22Rv1 (cell line): ENCODE measurements at regions not wholly inside any gene's neighbourhood (a gene's known extent, or its start where the extent isn't known, plus 50 kb on each side); places are given as distances from the start of the nearest gene placed in this dataset.

Experiments
- H3K27ac ChIP-seq: fragments of 450-650 bp; 2 replicates; pipeline ENCODE4 v1.5.1; 2017
- ZFX ChIP-seq: fragments of 450-650 bp; IDR thresholded peaks from 2 replicates; pipeline ENCODE4 v1.6.1; 2017; ENCODE audit warnings: antibody characterized with exemption, borderline replicate concordance
- TF ChIP-seq, protein P1 (sequence below): fragments of 450-650 bp; IDR thresholded peaks from 2 replicates; pipeline ENCODE4 v1.5.1; 2017; ENCODE audit warnings: mild to moderate bottlenecking

DNA sequence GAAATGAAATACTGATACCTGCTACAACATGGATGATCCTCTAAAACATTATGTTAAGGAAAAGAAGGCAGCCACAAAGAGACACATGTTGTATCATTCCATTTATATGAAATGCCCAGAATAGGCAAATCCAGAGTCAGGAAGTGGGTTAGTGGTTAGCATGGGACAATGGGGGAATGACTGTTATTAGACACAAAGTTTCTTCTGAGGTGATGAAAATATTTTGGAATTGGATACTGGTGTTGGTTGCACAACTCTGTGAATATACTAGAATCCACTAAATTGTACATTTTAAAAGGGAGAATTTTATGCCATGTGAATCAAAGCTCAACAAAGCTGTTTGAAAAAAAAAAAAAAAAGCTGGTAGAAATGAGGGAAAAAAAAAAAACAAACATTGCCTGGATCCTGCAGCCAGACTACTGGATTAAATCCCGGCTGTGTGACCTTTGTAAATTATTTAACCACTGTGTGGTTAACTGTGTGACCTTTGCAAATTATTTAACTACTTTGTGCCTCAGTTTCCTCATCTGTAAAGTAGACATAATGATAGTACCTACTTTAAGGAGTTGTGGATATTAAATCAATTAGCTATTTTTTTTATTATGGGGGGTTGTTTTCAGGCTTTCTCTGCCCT is 75.6 kb upstream of the PRICKLE2 start:
- no peak for TF ChIP-seq ZFX
- TF ChIP-seq, protein P1, sequence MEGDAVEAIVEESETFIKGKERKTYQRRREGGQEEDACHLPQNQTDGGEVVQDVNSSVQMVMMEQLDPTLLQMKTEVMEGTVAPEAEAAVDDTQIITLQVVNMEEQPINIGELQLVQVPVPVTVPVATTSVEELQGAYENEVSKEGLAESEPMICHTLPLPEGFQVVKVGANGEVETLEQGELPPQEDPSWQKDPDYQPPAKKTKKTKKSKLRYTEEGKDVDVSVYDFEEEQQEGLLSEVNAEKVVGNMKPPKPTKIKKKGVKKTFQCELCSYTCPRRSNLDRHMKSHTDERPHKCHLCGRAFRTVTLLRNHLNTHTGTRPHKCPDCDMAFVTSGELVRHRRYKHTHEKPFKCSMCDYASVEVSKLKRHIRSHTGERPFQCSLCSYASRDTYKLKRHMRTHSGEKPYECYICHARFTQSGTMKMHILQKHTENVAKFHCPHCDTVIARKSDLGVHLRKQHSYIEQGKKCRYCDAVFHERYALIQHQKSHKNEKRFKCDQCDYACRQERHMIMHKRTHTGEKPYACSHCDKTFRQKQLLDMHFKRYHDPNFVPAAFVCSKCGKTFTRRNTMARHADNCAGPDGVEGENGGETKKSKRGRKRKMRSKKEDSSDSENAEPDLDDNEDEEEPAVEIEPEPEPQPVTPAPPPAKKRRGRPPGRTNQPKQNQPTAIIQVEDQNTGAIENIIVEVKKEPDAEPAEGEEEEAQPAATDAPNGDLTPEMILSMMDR: no peak
- H3K27ac ChIP-seq: no peak overlapping the region

DNA sequence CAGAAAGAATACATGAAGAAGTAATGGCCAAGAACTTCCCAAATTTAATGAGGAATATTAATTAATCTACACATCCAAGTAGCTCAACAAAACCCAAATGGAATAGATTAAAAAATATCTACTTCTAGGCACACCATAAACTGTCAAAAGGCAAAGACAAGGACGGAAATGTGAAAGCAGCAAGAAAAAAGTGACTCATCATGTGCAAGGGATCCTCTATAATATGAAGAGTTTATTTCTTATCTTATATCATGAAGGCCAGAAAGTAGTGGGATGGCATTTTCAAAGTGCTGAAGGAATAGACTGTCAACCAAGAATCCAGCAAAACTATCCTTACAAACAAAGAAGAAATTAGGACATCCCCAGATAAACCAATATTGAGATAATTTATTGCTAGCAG is 73.9 kb upstream of the PRICKLE2 start:
- TF ChIP-seq, protein P1: no peak
- TF ChIP-seq ZFX: no peak
- H3K27ac ChIP-seq: no peak overlapping the region

DNA sequence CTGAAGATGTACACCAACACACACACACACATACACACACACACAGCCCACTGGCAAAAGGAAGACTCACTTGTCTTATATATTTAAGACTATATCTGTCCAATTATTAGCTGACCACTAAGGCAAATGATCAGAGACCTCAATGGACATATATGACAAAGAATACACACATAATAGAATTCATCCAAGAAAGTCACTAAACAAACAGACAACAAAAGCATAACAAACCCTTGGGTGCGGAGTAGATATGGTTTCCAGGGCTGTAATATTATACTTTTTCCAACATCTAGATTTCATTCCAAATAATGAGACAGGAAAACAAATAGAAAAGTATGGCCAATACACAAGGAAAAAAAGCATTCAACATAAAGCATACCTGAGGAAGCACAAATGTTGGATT is 72.3 kb upstream of the PRICKLE2 start:
- TF ChIP-seq ZFX: no peak
- TF ChIP-seq, protein P1: no peak
- no peak overlapping the region for H3K27ac ChIP-seq

DNA sequence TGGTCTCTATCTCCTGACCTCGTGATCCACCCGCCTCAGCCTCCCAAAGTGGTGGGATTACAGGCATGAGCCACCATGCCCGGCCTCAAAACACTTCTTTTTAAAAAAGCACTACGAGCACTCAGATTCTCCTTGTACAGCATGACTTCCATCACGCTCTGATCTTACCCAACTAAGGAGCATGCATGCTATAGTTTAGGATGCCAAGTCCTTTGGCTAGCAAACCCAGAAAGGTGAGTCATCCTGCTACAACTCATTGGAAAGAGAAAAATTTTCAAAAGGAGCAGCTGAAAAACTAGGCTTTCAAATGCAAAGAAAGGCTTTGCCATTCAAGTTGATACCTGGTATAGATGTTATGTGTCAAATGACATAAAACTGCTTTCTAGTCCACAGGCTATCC is 70.3 kb upstream of the PRICKLE2 start:
- no peak for TF ChIP-seq ZFX
- TF ChIP-seq, protein P1: no peak

DNA sequence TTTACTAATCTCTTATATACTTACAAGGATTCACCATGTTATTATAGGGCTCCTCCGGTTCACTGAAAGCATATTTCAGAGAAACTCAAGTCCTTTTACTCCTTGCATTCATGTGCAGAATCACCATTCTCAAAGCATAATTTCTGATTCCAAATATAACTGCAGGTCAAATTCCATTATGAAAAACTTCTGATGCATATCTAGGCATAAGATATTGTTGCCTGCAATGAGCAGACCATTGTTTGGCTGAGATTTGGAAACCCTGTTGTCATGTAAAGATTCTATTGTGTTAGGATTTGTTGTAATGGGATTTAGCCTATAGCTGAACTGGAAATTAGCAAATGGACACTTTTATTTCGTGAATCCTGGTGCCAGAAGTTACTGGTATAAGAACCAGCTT is 69.5 kb upstream of the PRICKLE2 start:
- TF ChIP-seq, protein P1: no peak

More for the DNA sequence above, 70.3 kb upstream of the PRICKLE2 start:
- no peak overlapping the region for H3K27ac ChIP-seq

DNA sequence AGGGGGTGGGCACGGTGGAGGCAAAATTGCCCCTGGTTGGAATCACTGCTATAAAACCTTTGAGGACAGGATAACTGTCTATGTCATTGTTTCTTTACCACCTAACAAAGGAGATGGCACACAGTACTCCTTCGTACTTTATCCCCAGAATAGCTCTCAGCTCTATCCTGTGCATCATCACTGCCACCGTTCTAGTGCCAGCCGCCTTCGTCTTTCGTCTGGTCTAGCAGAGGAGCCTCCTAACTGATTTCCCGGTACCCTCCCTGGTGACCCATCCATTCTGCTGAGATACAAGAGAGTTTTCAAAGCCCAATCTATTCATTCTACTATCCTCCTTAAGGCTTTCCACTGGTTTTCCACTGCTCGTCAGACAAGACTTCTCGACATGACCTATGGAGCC is 67.9 kb upstream of the PRICKLE2 start:
- no peak for TF ChIP-seq ZFX
- TF ChIP-seq, protein P1: no peak
- H3K27ac ChIP-seq: no peak overlapping the region

More for the DNA sequence above, 69.5 kb upstream of the PRICKLE2 start:
- no peak overlapping the region for H3K27ac ChIP-seq

DNA sequence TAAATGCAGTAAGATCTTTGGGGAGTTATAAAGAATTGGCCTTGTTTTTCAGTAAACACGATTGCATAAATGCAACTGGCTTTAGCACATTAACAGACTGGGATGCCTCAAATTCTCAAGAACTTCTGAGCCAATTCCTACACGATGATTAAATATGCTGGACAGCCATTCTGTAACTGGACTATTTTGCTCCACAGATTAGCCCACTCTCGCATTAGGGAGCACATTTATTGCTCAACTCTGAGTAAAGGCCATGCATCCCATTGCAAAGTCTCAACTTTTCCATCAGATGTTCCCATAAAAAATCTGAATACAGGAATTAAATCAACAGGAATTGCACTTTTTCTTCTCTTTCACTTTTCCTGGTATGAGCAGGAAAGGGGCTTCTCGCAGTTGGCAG is 66.7 kb upstream of the PRICKLE2 start:
- TF ChIP-seq, protein P1: no peak
- TF ChIP-seq ZFX: no peak
- H3K27ac ChIP-seq: no peak overlapping the region
